K562 (cell line): ENCODE measurements at regions not wholly inside any gene's neighbourhood (a gene's known extent, or its start where the extent isn't known, plus 50 kb on each side); places are given as distances from the start of the nearest gene placed in this dataset.

Source experiments
- ATAC-seq: fragments of 200-7000 bp; cut with Tn5 transposase; 3 replicates; pipeline ENCODE4 v1.9.1; 2020; ENCODE audit warnings: moderate library complexity
- BruUV-seq: library from RNA; stranded (reverse); fragments of 400-500 nt; replicated peaks from 2 replicates; lab custom pipeline; 2021; lab: Mats Ljungman, UMichigan
- CTCF ChIA-PET: fragments of 300-600 bp; formaldehyde crosslinking; extraction: SDS; loops from one replicate; lab custom pipeline; 2021; ENCODE audit warnings: low intra/inter-chr PET ratio; lab: Yijun Ruan, JAX
- POLR2A ChIA-PET: fragments of 300-600, 350-650 bp; sonication (Branson Sonifier 250); formaldehyde crosslinking; extraction: SDS; loops from one replicate; lab custom pipeline; 2021; ENCODE audit warnings: antibody characterized with exemption, inconsistent platforms; lab: Yijun Ruan, JAX
- DNase-seq, 4 experiments: peaks; one replicate each; pipeline versions ENCODE4 v3.0.0 to v3.0.0-alpha.2; 2011 to 2018; ENCODE audit warnings: low spot score in 3 of 4, mixed read lengths in 3 of 4; ENCODE audit errors: extremely low read depth in 1 of 4
- FAIRE-seq: peaks from 2 replicates; lab custom pipeline; 2011; peaks lifted over from hg19 to GRCh38; lab: Jason Lieb, UNC
- H2AFZ ChIP-seq: 2 replicates; pipeline ENCODE4 v1.6.0; 2011; ENCODE audit warnings: low read depth, low read length, control low read depth, inconsistent platforms
- H3K27ac ChIP-seq: fragments of 200-600 bp; 3 replicates; pipeline ENCODE4 v1.8.0; 2011; ENCODE audit warnings: low read depth, mild to moderate bottlenecking, control low read depth, inconsistent platforms, low read length, moderate library complexity, mixed read lengths; ENCODE audit errors: extremely low read depth
- H3K27me3 ChIP-seq, 2 experiments: fragments of 300-600 bp in 1 of 2; 2 replicates in 1 of 2; 3 replicates in 1 of 2; pipeline versions ENCODE4 v1.6.0 to v1.8.0; 2011; ENCODE audit warnings: inconsistent platforms in 2 of 2, low read length in 2 of 2, mild to moderate bottlenecking in 1 of 2, mixed read lengths in 1 of 2, moderate library complexity in 1 of 2; ENCODE audit not compliant: control insufficient read depth in 2 of 2, insufficient read depth in 2 of 2
- H3K36me3 ChIP-seq: fragments of 300-600 bp; 3 replicates; pipeline ENCODE4 v1.8.0; 2011; ENCODE audit warnings: mild to moderate bottlenecking, low read length, inconsistent platforms; ENCODE audit not compliant: control insufficient read depth, insufficient read depth
- H3K4me1 ChIP-seq, 2 experiments: fragments of 200-600 bp in 1 of 2; replicated peaks in 1 of 2; 2 replicates in 1 of 2; 3 replicates in 1 of 2; pipeline versions ENCODE4 v1.5.1 to v1.8.0; 2011; ENCODE audit warnings: inconsistent platforms in 2 of 2, low read length in 2 of 2, mild to moderate bottlenecking in 1 of 2, mixed read lengths in 1 of 2, moderate library complexity in 1 of 2; ENCODE audit not compliant: control insufficient read depth in 2 of 2, insufficient read depth in 2 of 2
- H3K4me2 ChIP-seq: 2 replicates; pipeline ENCODE4 v1.6.1; 2011; ENCODE audit warnings: low read length, control low read depth, inconsistent platforms, mixed read lengths; ENCODE audit not compliant: insufficient read depth
- H3K4me3 ChIP-seq: fragments of 200-600 bp; sonication (generic), shearing (Covaris generic); 2 replicates; pipeline ENCODE4 v1.5.1; 2016; ENCODE audit warnings: control low read depth, inconsistent platforms
- H3K79me2 ChIP-seq: fragments of 200-600 bp; 3 replicates; pipeline ENCODE4 v1.8.0; 2011; ENCODE audit warnings: low read length, inconsistent platforms; ENCODE audit not compliant: control insufficient read depth, insufficient read depth
- H3K9ac ChIP-seq, 2 experiments: 2 replicates each; pipeline versions ENCODE4 v1.6.0 to v1.6.1; 2011; ENCODE audit warnings: low read depth in 2 of 2, low read length in 2 of 2, control low read depth in 1 of 2, inconsistent platforms in 1 of 2, mild to moderate bottlenecking in 1 of 2, mixed read lengths in 1 of 2; ENCODE audit not compliant: insufficient read depth in 1 of 2
- H3K9me1 ChIP-seq: one replicate; pipeline ENCODE4 v1.6.0; 2011; ENCODE audit warnings: inconsistent platforms, mild to moderate bottlenecking, low read length, moderate library complexity; ENCODE audit not compliant: control insufficient read depth, insufficient read depth
- H3K9me3 ChIP-seq: replicated peaks from 2 replicates; pipeline ENCODE4 v1.5.1; 2011; ENCODE audit warnings: low read depth, low read length, inconsistent platforms; ENCODE audit not compliant: control insufficient read depth, insufficient read depth
- H4K20me1 ChIP-seq: replicated peaks from 2 replicates; pipeline ENCODE4 v1.6.1; 2011; ENCODE audit warnings: low read length, inconsistent platforms, mixed read lengths; ENCODE audit not compliant: control insufficient read depth, insufficient read depth
- BCOR ChIP-seq: fragments of 450-650 bp; IDR thresholded peaks from 2 replicates; pipeline ENCODE4 v1.6.1; 2016
- C11orf30 ChIP-seq: fragments of 450-650 bp; IDR thresholded peaks from 2 replicates; pipeline ENCODE4 v1.6.1; 2016; ENCODE audit warnings: low read depth, mild to moderate bottlenecking
- ELF4 ChIP-seq: fragments of 450-650 bp; formaldehyde crosslinking; IDR thresholded peaks from 2 replicates; pipeline ENCODE4 v1.4.0; 2022; ENCODE audit warnings: missing genetic modification characterization
- ETV1 ChIP-seq: fragments of 450-650 bp; conservative IDR thresholded peaks from 2 replicates; pipeline ENCODE4 v1.6.1; 2016; ENCODE audit warnings: missing genetic modification characterization, control low read depth, low read depth, missing compliant biosample characterization
- IRF2 ChIP-seq: sonication (generic); formaldehyde crosslinking; IDR thresholded peaks from 2 replicates; pipeline ENCODE4 v1.8.1; 2022; ENCODE audit warnings: mild to moderate bottlenecking, missing genetic modification reagents
- MYBL2 ChIP-seq, 2 experiments: fragments of 450-650 bp in 1 of 2; sonication (generic) in 1 of 2; formaldehyde crosslinking in 1 of 2; IDR thresholded peaks; 2 replicates each; pipeline versions ENCODE4 v1.6.1 to v1.8.1; 2017 to 2022; ENCODE audit warnings: borderline replicate concordance in 1 of 2, inconsistent platforms in 1 of 2, low read depth in 1 of 2, mild to moderate bottlenecking in 1 of 2, missing genetic modification reagents in 1 of 2, moderate library complexity in 1 of 2
- SPI1 ChIP-seq: IDR thresholded peaks from 2 replicates; pipeline ENCODE4 v1.6.1; 2011; ENCODE audit warnings: low read depth, low read length, control low read depth, borderline replicate concordance
- THRAP3 ChIP-seq: fragments of 450-650 bp; IDR thresholded peaks from 2 replicates; pipeline ENCODE4 v1.6.1; 2016; ENCODE audit warnings: mild to moderate bottlenecking, inconsistent platforms, borderline replicate concordance
- ZNF175 ChIP-seq: fragments of 200-800 bp; sonication (Bioruptor generic); IDR thresholded peaks from 2 replicates; pipeline ENCODE4 v1.6.1; 2016; ENCODE audit warnings: low read depth, mild to moderate bottlenecking, missing genetic modification characterization, missing compliant biosample characterization
- WGBS: fragments of 100-300 bp; shearing (Covaris generic); methylation state at CpG from one replicate; pipeline ENCODE4 v1.1.6; 2016; ENCODE audit warnings: low coverage, mixed read lengths; ENCODE audit not compliant: insufficient coverage; ENCODE audit errors: missing lambda C conversion rate; 5-methylcytosine and 5-hydroxymethylcytosine counted together
- in situ Hi-C: fragments of 300-500 bp; cut with MboI; formaldehyde crosslinking; loops from 4 replicates; pipeline ENCODE4 v1.15.0; 2018; ENCODE audit warnings: inconsistent platforms, mixed read lengths
- intact Hi-C: fragments of 100-400 bp; cut with micrococcal nuclease; formaldehyde crosslinking; loops from 2 replicates; pipeline ENCODE4 v1.14.2; 2022
- TF ChIP-seq, protein P1 (sequence below): sonication (generic); formaldehyde crosslinking; IDR thresholded peaks from 2 replicates; pipeline ENCODE4 v1.8.0; 2022; ENCODE audit warnings: mild to moderate bottlenecking, missing genetic modification reagents
- TF ChIP-seq, protein P2 (sequence below): fragments of 250-450 bp; sonication (Bioruptor Pico); IDR thresholded peaks from 2 replicates; pipeline ENCODE4 v1.5.0; 2020; ENCODE audit warnings: mild to moderate bottlenecking
- TF ChIP-seq, protein P3 (sequence below): sonication (generic); formaldehyde crosslinking; IDR thresholded peaks from 2 replicates; pipeline ENCODE4 v1.8.0; 2022; ENCODE audit warnings: mild to moderate bottlenecking, missing genetic modification reagents

DNA sequence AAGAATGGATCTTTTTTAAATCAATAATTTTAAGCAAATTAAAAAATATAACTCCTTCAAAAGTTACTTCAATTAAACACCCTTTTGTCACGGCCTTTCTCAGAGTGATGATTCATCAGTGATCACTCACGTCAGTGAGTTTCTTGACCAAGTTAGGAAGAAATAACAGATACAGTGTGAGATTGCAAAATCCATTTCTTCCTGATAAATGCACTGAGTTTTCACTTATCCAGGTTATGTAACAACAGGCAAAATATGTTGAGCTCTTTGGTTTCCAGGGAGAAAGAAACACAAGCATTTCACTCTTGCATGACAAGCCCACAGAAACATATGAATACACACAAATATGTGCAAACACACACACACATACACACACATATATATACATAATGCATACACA lies 195.9 kb upstream of the CYRIA start (continued):
- TF ChIP-seq MYBL2 (IDR thresholded peaks at IDR 0.05; ENCODE audit: low read depth) (no peak), MYBL2 (CRISPR knock-in tag; IDR thresholded peaks at IDR 0.05; ENCODE audit: borderline replicate concordance) (no peak), C11orf30 (no peak), IRF2 (no peak), THRAP3 (no peak), ELF4 (no peak)
- TF ChIP-seq, protein P1, sequence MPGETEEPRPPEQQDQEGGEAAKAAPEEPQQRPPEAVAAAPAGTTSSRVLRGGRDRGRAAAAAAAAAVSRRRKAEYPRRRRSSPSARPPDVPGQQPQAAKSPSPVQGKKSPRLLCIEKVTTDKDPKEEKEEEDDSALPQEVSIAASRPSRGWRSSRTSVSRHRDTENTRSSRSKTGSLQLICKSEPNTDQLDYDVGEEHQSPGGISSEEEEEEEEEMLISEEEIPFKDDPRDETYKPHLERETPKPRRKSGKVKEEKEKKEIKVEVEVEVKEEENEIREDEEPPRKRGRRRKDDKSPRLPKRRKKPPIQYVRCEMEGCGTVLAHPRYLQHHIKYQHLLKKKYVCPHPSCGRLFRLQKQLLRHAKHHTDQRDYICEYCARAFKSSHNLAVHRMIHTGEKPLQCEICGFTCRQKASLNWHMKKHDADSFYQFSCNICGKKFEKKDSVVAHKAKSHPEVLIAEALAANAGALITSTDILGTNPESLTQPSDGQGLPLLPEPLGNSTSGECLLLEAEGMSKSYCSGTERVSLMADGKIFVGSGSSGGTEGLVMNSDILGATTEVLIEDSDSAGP (CRISPR knock-in tag), result no peak

DNA sequence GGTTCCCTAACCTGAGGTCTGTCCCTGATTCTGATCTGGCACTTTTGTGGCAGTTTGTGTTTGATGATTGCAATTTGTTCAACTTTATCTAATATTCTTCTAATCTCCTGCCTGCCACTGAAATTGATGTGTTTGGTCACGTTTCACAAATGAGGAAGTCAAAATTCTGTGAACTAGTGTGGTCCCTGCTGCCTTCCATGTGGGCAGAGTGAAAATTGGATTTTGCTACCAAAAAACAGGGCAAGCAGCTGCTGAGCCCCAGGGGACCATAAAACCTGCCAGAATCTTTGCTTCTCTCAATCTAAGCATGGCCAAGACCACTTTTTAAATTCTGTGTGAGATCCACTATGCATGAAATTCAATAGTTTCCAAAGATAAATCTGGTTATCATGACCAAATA lies 195.5 kb upstream of the CYRIA start:
- in situ Hi-C loops, result no loop called here
- no peak overlapping the region for H3K27ac ChIP-seq

More for the DNA sequence above, 195.5 kb upstream of the CYRIA start:
- H3K27me3 ChIP-seq, result no peaks in the 10 kb centered on the region
- ChIA-PET CTCF (no interaction called here), POLR2A (no interaction called here)
- H3K4me1 ChIP-seq, result no peaks in the 10 kb centered on the region
- intact Hi-C loops, result no loop called here
- ATAC-seq, result no peak
- FAIRE-seq, result no peak
- H3K36me3 ChIP-seq, result no peaks in the 10 kb centered on the region
- H3K9me1 ChIP-seq, result no peaks in the 10 kb centered on the region
- no peaks in the 10 kb centered on the region for H3K9me3 ChIP-seq
- WGBS, result 0% methylated on average over 1 of the region's 1 CpG
- no peak overlapping the region for H3K4me2 ChIP-seq
- no peak overlapping the region for H3K9ac ChIP-seq
- no TSS peak for BruUV-seq
- DNase-seq, result no peak
- no peak overlapping the region for H2AFZ ChIP-seq
- H3K79me2 ChIP-seq, result no peaks in the 10 kb centered on the region
- H4K20me1 ChIP-seq, result no peaks in the 10 kb centered on the region
- TF ChIP-seq SPI1 (peak; percentile 28; the same call in 1 of the 2 replicates), ETV1 (tag) (no peak), ZNF175 (CRISPR knock-in tag) (no peak), BCOR (no peak)
- TF ChIP-seq, protein P2, sequence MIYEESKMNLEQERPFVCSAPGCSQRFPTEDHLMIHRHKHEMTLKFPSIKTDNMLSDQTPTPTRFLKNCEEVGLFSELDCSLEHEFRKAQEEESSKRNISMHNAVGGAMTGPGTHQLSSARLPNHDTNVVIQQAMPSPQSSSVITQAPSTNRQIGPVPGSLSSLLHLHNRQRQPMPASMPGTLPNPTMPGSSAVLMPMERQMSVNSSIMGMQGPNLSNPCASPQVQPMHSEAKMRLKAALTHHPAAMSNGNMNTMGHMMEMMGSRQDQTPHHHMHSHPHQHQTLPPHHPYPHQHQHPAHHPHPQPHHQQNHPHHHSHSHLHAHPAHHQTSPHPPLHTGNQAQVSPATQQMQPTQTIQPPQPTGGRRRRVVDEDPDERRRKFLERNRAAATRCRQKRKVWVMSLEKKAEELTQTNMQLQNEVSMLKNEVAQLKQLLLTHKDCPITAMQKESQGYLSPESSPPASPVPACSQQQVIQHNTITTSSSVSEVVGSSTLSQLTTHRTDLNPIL, result no peak
- TF ChIP-seq, protein P3, sequence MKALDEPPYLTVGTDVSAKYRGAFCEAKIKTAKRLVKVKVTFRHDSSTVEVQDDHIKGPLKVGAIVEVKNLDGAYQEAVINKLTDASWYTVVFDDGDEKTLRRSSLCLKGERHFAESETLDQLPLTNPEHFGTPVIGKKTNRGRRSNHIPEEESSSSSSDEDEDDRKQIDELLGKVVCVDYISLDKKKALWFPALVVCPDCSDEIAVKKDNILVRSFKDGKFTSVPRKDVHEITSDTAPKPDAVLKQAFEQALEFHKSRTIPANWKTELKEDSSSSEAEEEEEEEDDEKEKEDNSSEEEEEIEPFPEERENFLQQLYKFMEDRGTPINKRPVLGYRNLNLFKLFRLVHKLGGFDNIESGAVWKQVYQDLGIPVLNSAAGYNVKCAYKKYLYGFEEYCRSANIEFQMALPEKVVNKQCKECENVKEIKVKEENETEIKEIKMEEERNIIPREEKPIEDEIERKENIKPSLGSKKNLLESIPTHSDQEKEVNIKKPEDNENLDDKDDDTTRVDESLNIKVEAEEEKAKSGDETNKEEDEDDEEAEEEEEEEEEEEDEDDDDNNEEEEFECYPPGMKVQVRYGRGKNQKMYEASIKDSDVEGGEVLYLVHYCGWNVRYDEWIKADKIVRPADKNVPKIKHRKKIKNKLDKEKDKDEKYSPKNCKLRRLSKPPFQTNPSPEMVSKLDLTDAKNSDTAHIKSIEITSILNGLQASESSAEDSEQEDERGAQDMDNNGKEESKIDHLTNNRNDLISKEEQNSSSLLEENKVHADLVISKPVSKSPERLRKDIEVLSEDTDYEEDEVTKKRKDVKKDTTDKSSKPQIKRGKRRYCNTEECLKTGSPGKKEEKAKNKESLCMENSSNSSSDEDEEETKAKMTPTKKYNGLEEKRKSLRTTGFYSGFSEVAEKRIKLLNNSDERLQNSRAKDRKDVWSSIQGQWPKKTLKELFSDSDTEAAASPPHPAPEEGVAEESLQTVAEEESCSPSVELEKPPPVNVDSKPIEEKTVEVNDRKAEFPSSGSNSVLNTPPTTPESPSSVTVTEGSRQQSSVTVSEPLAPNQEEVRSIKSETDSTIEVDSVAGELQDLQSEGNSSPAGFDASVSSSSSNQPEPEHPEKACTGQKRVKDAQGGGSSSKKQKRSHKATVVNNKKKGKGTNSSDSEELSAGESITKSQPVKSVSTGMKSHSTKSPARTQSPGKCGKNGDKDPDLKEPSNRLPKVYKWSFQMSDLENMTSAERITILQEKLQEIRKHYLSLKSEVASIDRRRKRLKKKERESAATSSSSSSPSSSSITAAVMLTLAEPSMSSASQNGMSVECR (CRISPR knock-in tag), result no peak
- TF ChIP-seq, all 486 proteins: peak for 1
- H3K4me3 ChIP-seq, result no peak overlapping the region
